Nephron progenitor cell (in vitro differentiated cells): ENCODE measurements at regions not wholly inside any gene's neighbourhood (a gene's known extent, or its start where the extent isn't known, plus 50 kb on each side); places are given as distances from the start of the nearest gene placed in this dataset.

Experiments used
- DNase-seq: peaks from one replicate; pipeline ENCODE4 v3.0.0; 2021
- H3K27ac Mint-ChIP-seq: 2 replicates; pipeline ENCODE4 v1.8.0; 2021; ENCODE audit warnings: mild to moderate bottlenecking, moderate library complexity, mixed read lengths
- H3K27me3 Mint-ChIP-seq: 2 replicates; pipeline ENCODE4 v1.8.0; 2021; ENCODE audit warnings: mild to moderate bottlenecking, low read depth, mixed read lengths; ENCODE audit not compliant: poor library complexity
- H3K36me3 Mint-ChIP-seq: 2 replicates; pipeline ENCODE4 v1.8.0; 2021; ENCODE audit warnings: low read depth, mixed read lengths
- H3K4me1 Mint-ChIP-seq: 2 replicates; pipeline ENCODE4 v1.8.0; 2021; ENCODE audit warnings: mixed read lengths
- H3K4me3 Mint-ChIP-seq: 2 replicates; pipeline ENCODE4 v1.8.0; 2021; ENCODE audit warnings: mild to moderate bottlenecking, moderate library complexity, mixed read lengths
- H3K9me3 Mint-ChIP-seq: 2 replicates; pipeline ENCODE4 v1.8.0; 2021; ENCODE audit warnings: mild to moderate bottlenecking, moderate library complexity, mixed read lengths
- CTCF ChIP-seq: fragments of 200-600 bp; sonication (generic); IDR thresholded peaks from 2 replicates; pipeline ENCODE4 v1.5.0; 2021; ENCODE audit warnings: antibody characterized with exemption

- Mint-ChIP-seq H3K27ac (no peak overlapping the region), H3K9me3 (peaks cover 36% of the 10 kb centered on the region), H3K27me3 (peaks cover 10% of the 10 kb centered on the region), H3K4me3 (no peak overlapping the region), H3K36me3 (no peaks in the 10 kb centered on the region), H3K4me1 (no peaks in the 10 kb centered on the region)
- TF ChIP-seq CTCF: no peak
- no peak for DNase-seq
These were observed 167.0 kb upstream of the IPO5 start for GRCh38 chr13:97786510-97786909.

GRCh38 chr13:97797553-97797952 lies 155.9 kb upstream of the IPO5 start:
- H3K4me1 Mint-ChIP-seq: peaks cover 22% of the 10 kb centered on the region
- H3K36me3 Mint-ChIP-seq: no peaks in the 10 kb centered on the region
- DNase-seq: no peak
- no peak for TF ChIP-seq CTCF
- H3K4me3 Mint-ChIP-seq: no peak overlapping the region
- peaks cover 40% of the 10 kb centered on the region for H3K9me3 Mint-ChIP-seq
- H3K27me3 Mint-ChIP-seq: no peaks in the 10 kb centered on the region
- no peak overlapping the region for H3K27ac Mint-ChIP-seq

GRCh38 chr13:97798171-97798821 lies 155.2 kb upstream of the IPO5 start:
- Mint-ChIP-seq H3K27ac (no peak overlapping the region), H3K27me3 (no peaks in the 10 kb centered on the region), H3K36me3 (no peaks in the 10 kb centered on the region), H3K9me3 (peaks cover 37% of the 10 kb centered on the region), H3K4me3 (no peak overlapping the region), H3K4me1 (peaks cover 22% of the 10 kb centered on the region)
- no peak for TF ChIP-seq CTCF
- DNase-seq: no peak

GRCh38 chr13:97798836-97799235 lies 154.6 kb upstream of the IPO5 start:
- H3K27me3 Mint-ChIP-seq: no peaks in the 10 kb centered on the region
- peaks cover 37% of the 10 kb centered on the region for H3K9me3 Mint-ChIP-seq
- no peak for DNase-seq
- no peak overlapping the region for H3K27ac Mint-ChIP-seq
- no peaks in the 10 kb centered on the region for H3K36me3 Mint-ChIP-seq
- TF ChIP-seq CTCF: no peak
- peaks cover 22% of the 10 kb centered on the region for H3K4me1 Mint-ChIP-seq
- H3K4me3 Mint-ChIP-seq: no peak overlapping the region

- H3K4me1 Mint-ChIP-seq: peaks cover 22% of the 10 kb centered on the region
- no peak for TF ChIP-seq CTCF
- no peaks in the 10 kb centered on the region for H3K36me3 Mint-ChIP-seq
- H3K4me3 Mint-ChIP-seq: no peak overlapping the region
- peaks cover 11% of the 10 kb centered on the region for H3K9me3 Mint-ChIP-seq
- H3K27ac Mint-ChIP-seq: no peak overlapping the region
- no peaks in the 10 kb centered on the region for H3K27me3 Mint-ChIP-seq
- no peak for DNase-seq
These were observed 151.3 kb upstream of the IPO5 start for GRCh38 chr13:97802213-97802612.

- Mint-ChIP-seq H3K4me3 (no peak overlapping the region), H3K27me3 (peaks cover 3% of the 10 kb centered on the region), H3K9me3 (peaks cover 15% of the 10 kb centered on the region)
These were observed 143.9 kb upstream of the IPO5 start for GRCh38 chr13:97809576-97809975.

More at GRCh38 chr13:97809576-97809975, 143.9 kb upstream of the IPO5 start:
- H3K27ac Mint-ChIP-seq: no peak overlapping the region
- H3K36me3 Mint-ChIP-seq: no peaks in the 10 kb centered on the region
- DNase-seq: no peak
- no peaks in the 10 kb centered on the region for H3K4me1 Mint-ChIP-seq
- TF ChIP-seq CTCF: no peak
